ENCODE measurements at regions not wholly inside any gene's neighbourhood (a gene's known extent, or its start where the extent isn't known, plus 50 kb on each side); places are given as distances from the start of the nearest gene placed in this dataset.

- no peaks in the 10 kb centered on the region for H3K27me3 ChIP-seq (replicated peaks; ENCODE audit: insufficient read depth)
- DNase-seq (ENCODE audit: low spot score), result no peak
- WGBS, result 59% methylated on average over 15 of the region's 15 CpGs
- H3K4me1 ChIP-seq (replicated peaks), result no peaks in the 10 kb centered on the region
- H3K4me3 ChIP-seq, result no peak overlapping the region
- no peaks in the 10 kb centered on the region for H3K36me3 ChIP-seq
- intact Hi-C loops (cut with DNase I), result no loop called here
- H3K27ac ChIP-seq, result no peak overlapping the region
- TF ChIP-seq POLR2AphosphoS5 (IDR thresholded peaks at IDR 0.05) (no peak), POLR2A (IDR thresholded peaks at IDR 0.05) (no peak), CTCF (IDR thresholded peaks at IDR 0.05) (no peak)
- H3K9me3 ChIP-seq, result no peaks in the 10 kb centered on the region
Measured at GRCh38 chr13:26895808-26896466, 135.4 kb upstream of the GPR12 start.

DNA sequence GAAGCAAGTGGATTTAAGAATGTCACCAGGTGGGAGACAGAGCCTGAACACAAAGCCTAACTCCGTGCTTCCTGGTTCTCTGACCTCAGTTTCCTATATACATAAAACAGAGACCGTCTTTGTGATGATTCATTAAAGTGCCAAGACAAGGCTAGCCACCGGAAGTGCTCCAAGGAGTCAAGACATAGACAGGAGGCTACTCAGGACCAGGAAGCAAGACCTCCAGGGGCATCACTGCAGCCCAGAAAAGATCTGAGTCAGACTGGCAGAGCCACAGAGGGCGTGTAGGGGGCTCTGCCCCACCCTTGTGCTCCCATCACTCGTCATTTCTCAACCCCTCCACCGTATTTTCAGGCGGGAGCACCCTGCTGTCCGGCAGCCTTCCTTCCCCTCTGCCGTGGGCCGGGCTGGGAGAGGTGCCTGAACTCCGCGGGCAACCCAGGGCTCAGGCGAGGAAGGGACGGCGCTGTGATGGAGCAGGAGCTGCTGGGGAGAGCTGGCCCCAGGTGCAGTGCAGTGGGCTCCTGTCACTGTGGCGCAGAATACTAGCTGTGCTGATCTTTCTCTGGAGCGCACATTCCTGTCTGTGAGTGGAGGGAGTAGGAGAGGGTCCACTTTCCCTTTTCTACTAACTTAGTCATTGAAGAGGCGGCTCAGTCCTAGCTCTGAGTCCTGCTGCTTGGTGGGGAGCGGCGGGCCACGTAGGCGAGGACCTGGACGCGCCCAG is 134.7 kb upstream of the GPR12 start:
- H3K36me3 ChIP-seq, result no peaks in the 10 kb centered on the region
- DNase-seq (ENCODE audit: low spot score), result no peak
- no peaks in the 10 kb centered on the region for H3K9me3 ChIP-seq
- H3K27me3 ChIP-seq (replicated peaks; ENCODE audit: insufficient read depth), result no peaks in the 10 kb centered on the region
- no peaks in the 10 kb centered on the region for H3K4me1 ChIP-seq (replicated peaks)
- no peak overlapping the region for H3K27ac ChIP-seq
- TF ChIP-seq CTCF (IDR thresholded peaks at IDR 0.05) (no peak), POLR2A (IDR thresholded peaks at IDR 0.05) (no peak), POLR2AphosphoS5 (IDR thresholded peaks at IDR 0.05) (no peak)
- no peak overlapping the region for H3K4me3 ChIP-seq
- WGBS, result 32% methylated on average over 24 of the region's 24 CpGs
- intact Hi-C loops (cut with DNase I), result no loop called here

DNA sequence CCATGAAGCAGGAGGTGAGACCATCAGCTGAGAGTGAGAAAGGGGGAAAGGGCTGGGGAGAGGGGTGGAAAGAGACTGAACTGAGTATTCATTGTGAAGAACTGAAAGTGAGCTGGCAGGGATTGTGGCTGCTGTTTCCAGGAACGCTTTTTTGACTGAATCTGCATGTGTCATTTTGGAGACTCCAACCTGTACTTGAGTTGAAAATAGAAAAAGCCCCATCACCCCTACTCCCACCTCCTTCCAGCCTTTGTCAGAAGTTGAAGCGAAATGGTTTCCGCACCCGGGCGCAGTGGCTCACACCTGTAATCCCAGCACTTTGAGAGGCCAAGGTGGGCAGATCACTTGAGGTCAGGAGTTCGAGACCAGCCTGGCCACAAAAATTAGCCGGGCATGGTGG is 128.0 kb upstream of the GPR12 start:
- no peak for TF ChIP-seq POLR2A (IDR thresholded peaks at IDR 0.05)
- TF ChIP-seq POLR2AphosphoS5 (IDR thresholded peaks at IDR 0.05), result no peak
- TF ChIP-seq CTCF (IDR thresholded peaks at IDR 0.05), result no peak
- H3K27me3 ChIP-seq (replicated peaks; ENCODE audit: insufficient read depth), result no peaks in the 10 kb centered on the region
- WGBS, result 92% methylated on average over 7 of the region's 7 CpGs
- H3K4me3 ChIP-seq, result no peak overlapping the region
- H3K4me1 ChIP-seq (replicated peaks), result no peaks in the 10 kb centered on the region
- H3K9me3 ChIP-seq, result no peaks in the 10 kb centered on the region
- H3K27ac ChIP-seq, result no peak overlapping the region
- H3K36me3 ChIP-seq, result no peaks in the 10 kb centered on the region
- intact Hi-C loops (cut with DNase I), result no loop called here
- DNase-seq (ENCODE audit: low spot score), result no peak

GRCh38 chr13:26887594-26887993 is 127.0 kb upstream of the GPR12 start:
- Histone ChIP-seq H3K36me3 (no peaks in the 10 kb centered on the region), H3K27me3 (replicated peaks; ENCODE audit: insufficient read depth) (no peaks in the 10 kb centered on the region), H3K9me3 (no peaks in the 10 kb centered on the region), H3K4me1 (replicated peaks) (no peaks in the 10 kb centered on the region), H3K27ac (no peak overlapping the region), H3K4me3 (no peak overlapping the region)
- intact Hi-C loops (cut with DNase I), result no loop called here
- no peak for DNase-seq (ENCODE audit: low spot score)
- no peak for TF ChIP-seq CTCF (IDR thresholded peaks at IDR 0.05)
- TF ChIP-seq POLR2A (IDR thresholded peaks at IDR 0.05), result no peak
- no peak for TF ChIP-seq POLR2AphosphoS5 (IDR thresholded peaks at IDR 0.05)
- WGBS, result 73% methylated on average over 3 of the region's 3 CpGs
